IMR-90 (cell line): ENCODE measurements at regions not wholly inside any gene's neighbourhood (a gene's known extent, or its start where the extent isn't known, plus 50 kb on each side); places are given as distances from the start of the nearest gene placed in this dataset.

Source experiments
- ATAC-seq: fragments of 200-7000 bp; cut with Tn5 transposase; 2 replicates; pipeline ENCODE4 v1.9.1; 2020; ENCODE audit warnings: low read depth, mild to moderate bottlenecking, moderate library complexity
- BruUV-seq: library from RNA; stranded (reverse); fragments of 400-500 nt; replicated peaks from 2 replicates; lab custom pipeline; 2021; lab: Mats Ljungman, UMichigan
- CTCF ChIA-PET: fragments of 300-600 bp; formaldehyde crosslinking; extraction: SDS; loops from one replicate; lab custom pipeline; 2021; ENCODE audit warnings: antibody characterized with exemption; lab: Yijun Ruan, JAX
- POLR2A ChIA-PET: fragments of 300-600 bp; sonication (Branson Sonifier 250); formaldehyde crosslinking; loops from one replicate; lab custom pipeline; 2022; ENCODE audit warnings: antibody characterized with exemption; ENCODE audit not compliant: unreplicated experiment; lab: Charles Lee
- DNase-seq: peaks from one replicate; pipeline ENCODE4 v3.0.0; 2013
- H2AFZ ChIP-seq: replicated peaks from 2 replicates; pipeline ENCODE3; 2013; ENCODE audit warnings: low read length, mild to moderate bottlenecking; ENCODE audit not compliant: poor library complexity
- H2AK5ac ChIP-seq: 2 replicates; pipeline ENCODE4 v1.6.1; 2013; ENCODE audit warnings: low read depth, low read length, inconsistent platforms
- H2AK9ac ChIP-seq: replicated peaks from 2 replicates; pipeline ENCODE3; 2013; ENCODE audit warnings: mild to moderate bottlenecking, low read depth, low read length, moderate library complexity; ENCODE audit not compliant: poor library complexity
- H2BK120ac ChIP-seq: 2 replicates; pipeline ENCODE4 v1.6.1; 2013; ENCODE audit warnings: low read depth, low read length, inconsistent platforms
- H2BK15ac ChIP-seq: 3 replicates; pipeline ENCODE4 v1.6.1; 2013; ENCODE audit warnings: low read depth, low read length, inconsistent platforms
- H2BK20ac ChIP-seq: 2 replicates; pipeline ENCODE4 v1.6.1; 2013; ENCODE audit warnings: low read depth, mild to moderate bottlenecking, inconsistent platforms, low read length, moderate library complexity
- H2BK5ac ChIP-seq: 2 replicates; pipeline ENCODE4 v1.6.1; 2013; ENCODE audit warnings: mild to moderate bottlenecking, low read depth, low read length, inconsistent platforms; ENCODE audit not compliant: poor library complexity, severe bottlenecking
- H3K14ac ChIP-seq: replicated peaks from 2 replicates; pipeline ENCODE4 v1.6.1; 2013; ENCODE audit warnings: low read depth, low read length, inconsistent platforms
- H3K18ac ChIP-seq: 2 replicates; pipeline ENCODE4 v1.6.1; 2013; ENCODE audit warnings: low read depth, low read length, control low read depth
- H3K23ac ChIP-seq: 2 replicates; pipeline ENCODE4 v1.6.1; 2013; ENCODE audit warnings: low read depth, low read length, inconsistent platforms
- H3K27ac ChIP-seq: 2 replicates; pipeline ENCODE4 v1.5.1; 2013; ENCODE audit warnings: mild to moderate bottlenecking, control low read depth, low read length; ENCODE audit not compliant: insufficient read depth
- H3K27me3 ChIP-seq: 2 replicates; pipeline ENCODE4 v1.6.1; 2013; ENCODE audit warnings: low read length; ENCODE audit not compliant: control insufficient read depth, insufficient read depth
- H3K36me3 ChIP-seq: 2 replicates; pipeline ENCODE4 v1.6.1; 2013; ENCODE audit warnings: low read length, mixed read lengths; ENCODE audit not compliant: control insufficient read depth, insufficient read depth
- H3K4ac ChIP-seq: 2 replicates; pipeline ENCODE4 v1.6.1; 2013; ENCODE audit warnings: low read depth, low read length, inconsistent platforms
- H3K4me1 ChIP-seq: 2 replicates; pipeline ENCODE4 v1.6.1; 2013; ENCODE audit warnings: low read length, mixed read lengths; ENCODE audit not compliant: control insufficient read depth, insufficient read depth
- H3K4me2 ChIP-seq: 2 replicates; pipeline ENCODE4 v1.6.1; 2013; ENCODE audit warnings: low read depth, mild to moderate bottlenecking, control low read depth, low read length, moderate library complexity
- H3K4me3 ChIP-seq: 2 replicates; pipeline ENCODE4 v1.5.1; 2013; ENCODE audit warnings: low read depth, mild to moderate bottlenecking, control low read depth, low read length, moderate library complexity; ENCODE audit not compliant: insufficient read depth
- H3K56ac ChIP-seq: 2 replicates; pipeline ENCODE4 v1.6.1; 2013; ENCODE audit warnings: low read length, inconsistent platforms; ENCODE audit not compliant: insufficient read depth; ENCODE audit errors: extremely low read depth
- H3K79me1 ChIP-seq, 2 experiments: 2 replicates each; pipeline ENCODE4 v1.6.1; 2013; ENCODE audit warnings: low read length in 2 of 2, inconsistent platforms in 1 of 2, low read depth in 1 of 2
- H3K9ac ChIP-seq: 2 replicates; pipeline ENCODE4 v1.6.1; 2013; ENCODE audit warnings: low read depth, low read length, control low read depth
- H3K9me1 ChIP-seq: 2 replicates; pipeline ENCODE4 v1.6.1; 2013; ENCODE audit warnings: low read length, inconsistent platforms; ENCODE audit not compliant: insufficient read depth
- H3K9me3 ChIP-seq: 2 replicates; pipeline ENCODE4 v1.6.1; 2013; ENCODE audit warnings: low read length; ENCODE audit not compliant: control insufficient read depth, insufficient read depth
- H4K20me1 ChIP-seq: 2 replicates; pipeline ENCODE4 v1.6.1; 2013; ENCODE audit warnings: low read length, inconsistent platforms; ENCODE audit not compliant: insufficient read depth
- H4K5ac ChIP-seq: 2 replicates; pipeline ENCODE4 v1.6.1; 2013; ENCODE audit warnings: mild to moderate bottlenecking, low read depth, low read length, control low read depth
- H4K8ac ChIP-seq, 2 experiments: 2 replicates each; pipeline ENCODE4 v1.6.1; 2013; ENCODE audit warnings: low read depth in 2 of 2, low read length in 2 of 2, control low read depth in 1 of 2, inconsistent platforms in 1 of 2
- H4K91ac ChIP-seq: 2 replicates; pipeline ENCODE4 v1.6.1; 2013; ENCODE audit warnings: low read depth, low read length, inconsistent platforms; ENCODE audit not compliant: insufficient read depth
- CEBPB ChIP-seq: IDR thresholded peaks from 2 replicates; pipeline ENCODE4 v1.6.1; 2012; ENCODE audit warnings: low read depth, low read length, improper control_type of control experiment
- MAZ ChIP-seq: IDR thresholded peaks from 2 replicates; pipeline ENCODE4 v1.6.1; 2012; ENCODE audit warnings: low read depth, mild to moderate bottlenecking, low read length, improper control_type of control experiment, moderate library complexity, borderline replicate concordance
- USF2 ChIP-seq: fragments of 150-350 bp; IDR thresholded peaks from 2 replicates; pipeline ENCODE4 v1.6.1; 2017; ENCODE audit warnings: mild to moderate bottlenecking, antibody characterized with exemption, low read length, low read depth
- WGBS, 2 experiments: methylation state at CpG; one replicate each; pipeline versions ENCODE4 v1.1.5 to v1.1.7; 2013; ENCODE audit warnings: missing lambda C conversion rate in 2 of 2; ENCODE audit not compliant: insufficient read length in 1 of 2; ENCODE audit errors: extremely low coverage in 2 of 2; 5-methylcytosine and 5-hydroxymethylcytosine counted together
- dilution Hi-C: fragments of 300-500 bp; cut with HindIII; formaldehyde crosslinking; loops from one replicate; pipeline ENCODE4 v1.14.3; 2018; ENCODE audit warnings: low sequenced_read_pairs; ENCODE audit not compliant: unreplicated experiment
- in situ Hi-C: fragments of 300-500 bp; cut with MboI; formaldehyde crosslinking; loops from 3 replicates; pipeline ENCODE4 v1.14.3; 2019; ENCODE audit warnings: low sequenced_read_pairs, inconsistent platforms, mixed read lengths
- intact Hi-C: fragments of 100-400 bp; cut with micrococcal nuclease; formaldehyde crosslinking; loops from 2 replicates; pipeline ENCODE4 v1.10.0; 2022

DNA sequence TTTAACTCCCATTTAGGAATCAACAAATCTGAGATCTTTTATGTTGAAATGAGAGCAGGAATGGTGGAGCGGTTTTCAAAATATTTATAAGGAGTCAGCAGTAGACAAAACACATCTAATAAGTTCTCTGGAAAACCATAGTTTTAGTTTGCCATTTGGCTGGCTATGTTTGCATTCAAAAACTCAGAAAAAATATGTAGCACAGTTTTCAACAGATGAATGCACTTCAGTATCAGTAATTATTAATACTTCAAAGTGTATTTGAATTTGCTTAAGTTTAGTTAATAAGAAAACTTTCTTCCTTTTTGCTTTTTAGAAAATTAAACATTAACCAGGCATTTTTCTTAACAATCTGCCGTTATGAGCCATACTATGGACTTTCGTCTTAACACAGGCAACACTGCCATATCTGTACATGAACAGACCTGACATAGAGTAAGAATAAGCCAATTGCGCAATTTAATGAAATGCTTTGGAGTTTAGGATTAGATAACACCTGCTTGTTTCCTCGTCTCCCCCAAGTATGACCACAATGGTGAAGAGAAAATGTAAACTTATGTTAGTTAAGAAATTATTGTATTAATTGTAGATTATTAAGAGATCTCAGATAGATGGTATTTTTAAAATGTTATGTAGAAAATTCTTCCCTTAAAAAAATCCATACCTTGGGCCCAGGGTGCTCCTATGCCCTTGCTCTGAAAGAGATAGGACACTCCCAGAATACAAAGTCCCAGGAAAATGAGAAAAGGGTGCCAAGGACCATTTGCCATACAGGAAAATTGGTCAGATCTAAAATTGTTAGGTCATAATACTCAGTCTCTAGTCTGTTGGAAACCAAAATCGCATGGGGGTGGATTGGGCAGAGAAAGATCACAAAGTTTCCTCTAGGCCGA lies 552.3 kb upstream of the ARGLU1 start:
- no peak overlapping the region for H3K14ac ChIP-seq
- ATAC-seq (no peak), DNase-seq (no peak)
- ChIA-PET POLR2A (no interaction called here), CTCF (no interaction called here)
- H2BK5ac ChIP-seq, result no peak overlapping the region
- no peak overlapping the region for H2AK5ac ChIP-seq
- no TSS peak for BruUV-seq
- H3K27ac ChIP-seq, result no peak overlapping the region
- H3K36me3 ChIP-seq, result no peaks in the 10 kb centered on the region
- no peak overlapping the region for H4K5ac ChIP-seq
- H3K18ac ChIP-seq, result no peak overlapping the region
- no peak overlapping the region for H4K8ac ChIP-seq
- no peak overlapping the region for H4K91ac ChIP-seq
- H2BK120ac ChIP-seq, result no peak overlapping the region
- no peak overlapping the region for H3K9ac ChIP-seq
- TF ChIP-seq CEBPB (peak; percentile 91), USF2 (no peak), MAZ (no peak)
- in situ Hi-C loops (loop anchor here (10.0 to 25.0 kb wide), 2 partner anchors 208 to 565 kb away; no protein-coding TSS in a partner anchor), intact Hi-C loops (loop anchor here (5.0 kb wide), 1 partner anchor 553 kb away; the partner anchor contains the start of gene ARGLU1), dilution Hi-C loops (no loop called here)
- H3K9me1 ChIP-seq, result no peaks in the 10 kb centered on the region; the same call in 1 of the 2 replicates
- no peaks in the 10 kb centered on the region for H3K27me3 ChIP-seq
- no peak overlapping the region for H3K56ac ChIP-seq
- no peaks in the 10 kb centered on the region for H4K20me1 ChIP-seq
- H2AK9ac ChIP-seq, result no peak overlapping the region
- H3K4ac ChIP-seq, result no peak overlapping the region
- no peak overlapping the region for H3K23ac ChIP-seq
- H3K9me3 ChIP-seq, result no peaks in the 10 kb centered on the region
- H3K4me2 ChIP-seq, result no peak overlapping the region
- H2BK15ac ChIP-seq, result no peak overlapping the region
- H2BK20ac ChIP-seq, result no peak overlapping the region
- H3K4me3 ChIP-seq, result no peak overlapping the region
- no peaks in the 10 kb centered on the region for H3K79me1 ChIP-seq
- H3K4me1 ChIP-seq, result peaks cover 4% of the 10 kb centered on the region
- H2AFZ ChIP-seq, result no peak overlapping the region
- WGBS, 2 experiments, result no CpG with 5 or more reads among the region's 7 CpGs
